SK-N-MC (cell line): ENCODE measurements at regions not wholly inside any gene's neighbourhood (a gene's known extent, or its start where the extent isn't known, plus 50 kb on each side); places are given as distances from the start of the nearest gene placed in this dataset.
"Not testable (repeated sequence)": the region's sequence is repeated elsewhere in the genome, so short reads cannot be mapped to it uniquely, and the experiment has no call there.

Source experiments
- DNase-seq: peaks from one replicate; pipeline ENCODE4 v3.0.0-alpha.2; 2011; ENCODE audit warnings: low read depth, low spot score
- H3K27ac ChIP-seq: fragments of 200-600 bp; sonication (generic); 2 replicates; pipeline ENCODE4 v1.5.1; 2016; ENCODE audit warnings: mixed run types
- H3K36me3 ChIP-seq: fragments of 200-600 bp; sonication (generic); 2 replicates; pipeline ENCODE4 v1.6.1; 2017; ENCODE audit warnings: antibody characterized with exemption, low read length, mixed read lengths; ENCODE audit not compliant: insufficient read depth
- H3K4me3 ChIP-seq: fragments of 200-600 bp; sonication (generic); 2 replicates; pipeline ENCODE4 v1.5.1; 2016
- H3K9ac ChIP-seq: fragments of 200-600 bp; sonication (generic); 2 replicates; pipeline ENCODE4 v1.8.0; 2017; ENCODE audit warnings: mixed run types, mixed read lengths; ENCODE audit not compliant: insufficient read length
- H3K9me3 ChIP-seq: fragments of 200-600 bp; sonication (generic); 2 replicates; pipeline ENCODE4 v1.6.1; 2017; ENCODE audit warnings: low read depth, mild to moderate bottlenecking, antibody characterized with exemption, low read length, moderate library complexity, mixed read lengths
- EZH2 ChIP-seq: fragments of 200-600 bp; sonication (generic); IDR thresholded peaks from one replicate; pipeline ENCODE4 v1.6.1; 2017; ENCODE audit warnings: antibody characterized with exemption
- FOXP2 ChIP-seq: optimal IDR thresholded peaks from 2 replicates; pipeline ENCODE3; 2011; ENCODE audit warnings: mild to moderate bottlenecking, moderate library complexity; ENCODE audit not compliant: insufficient read depth; ENCODE audit errors: extremely low read length, control extremely low read depth
- POLR2AphosphoS5 ChIP-seq: IDR thresholded peaks from 2 replicates; pipeline ENCODE4 v1.6.1; 2012; ENCODE audit warnings: mild to moderate bottlenecking, low read depth, low read length, borderline replicate concordance

GRCh38 chr4:71206763-71207162, 132.1 kb upstream of the SLC4A4 start:
- DNase-seq = no peak
- H3K36me3 ChIP-seq = no peaks in the 10 kb centered on the region
- no peak for TF ChIP-seq POLR2AphosphoS5
- TF ChIP-seq FOXP2 = no peak
- TF ChIP-seq EZH2 = no peak

DNA sequence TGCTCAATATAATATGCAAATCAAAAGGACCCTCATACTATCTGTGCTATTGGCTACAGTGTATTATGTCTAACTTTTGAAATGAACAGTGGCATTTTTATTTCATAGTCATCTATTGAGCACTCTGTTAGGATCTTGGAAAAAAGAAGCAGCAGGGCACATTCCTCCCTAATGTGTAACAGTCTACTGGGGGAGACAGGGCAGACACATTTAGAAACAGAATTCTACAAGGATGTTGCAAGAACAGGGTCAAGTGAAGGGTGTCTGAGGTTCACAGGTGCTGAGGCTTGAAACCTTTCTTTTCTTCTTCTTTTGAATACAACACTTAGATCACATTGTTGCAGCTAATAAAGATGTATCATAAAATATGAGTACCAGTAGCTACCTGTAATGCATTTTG, 129.7 kb upstream of the SLC4A4 start:
- Histone ChIP-seq H3K9me3 (no peaks in the 10 kb centered on the region), H3K4me3 (no peak overlapping the region), H3K27ac (no peak overlapping the region), H3K36me3 (no peaks in the 10 kb centered on the region), H3K9ac (no peak overlapping the region)
- TF ChIP-seq POLR2AphosphoS5 = no peak
- TF ChIP-seq FOXP2 = no peak
- no peak for TF ChIP-seq EZH2
- DNase-seq = no peak

More at GRCh38 chr4:71206763-71207162, 132.1 kb upstream of the SLC4A4 start:
- Histone ChIP-seq H3K4me3 (no peak overlapping the region), H3K27ac (no peak overlapping the region), H3K9me3 (no peaks in the 10 kb centered on the region), H3K9ac (no peak overlapping the region)

DNA sequence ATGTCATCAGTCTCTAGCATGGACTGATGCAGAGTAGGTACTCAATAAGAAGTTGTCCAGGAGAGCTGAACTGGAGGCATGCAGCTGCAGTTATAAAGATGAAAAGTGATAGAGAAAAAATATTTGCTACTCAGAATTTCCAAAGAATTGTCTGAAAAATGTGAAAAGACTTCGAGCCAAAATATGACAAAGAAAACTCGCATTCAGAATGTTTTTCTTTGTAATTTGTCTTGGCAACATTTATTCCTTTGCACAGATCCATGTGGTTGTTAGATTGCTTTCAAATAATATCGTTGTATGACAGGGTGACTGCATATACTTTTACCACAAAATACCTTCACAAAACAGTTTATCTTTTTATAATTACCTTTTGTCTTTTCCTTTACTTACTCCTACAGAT, 128.0 kb upstream of the SLC4A4 start:
- no peak for DNase-seq
- Histone ChIP-seq H3K4me3 (no peak overlapping the region), H3K9ac (no peak overlapping the region), H3K9me3 (no peaks in the 10 kb centered on the region), H3K36me3 (no peaks in the 10 kb centered on the region), H3K27ac (no peak overlapping the region)
- TF ChIP-seq EZH2 (no peak), POLR2AphosphoS5 (no peak), FOXP2 (no peak)

- Histone ChIP-seq H3K36me3 (no peaks in the 10 kb centered on the region), H3K27ac (no peak overlapping the region), H3K4me3 (no peak overlapping the region), H3K9ac (no peak overlapping the region), H3K9me3 (no peaks in the 10 kb centered on the region)
- no peak for TF ChIP-seq POLR2AphosphoS5
- no peak for TF ChIP-seq FOXP2
- DNase-seq = no peak
Measured at GRCh38 chr4:71211748-71212147, 127.1 kb upstream of the SLC4A4 start.

DNA sequence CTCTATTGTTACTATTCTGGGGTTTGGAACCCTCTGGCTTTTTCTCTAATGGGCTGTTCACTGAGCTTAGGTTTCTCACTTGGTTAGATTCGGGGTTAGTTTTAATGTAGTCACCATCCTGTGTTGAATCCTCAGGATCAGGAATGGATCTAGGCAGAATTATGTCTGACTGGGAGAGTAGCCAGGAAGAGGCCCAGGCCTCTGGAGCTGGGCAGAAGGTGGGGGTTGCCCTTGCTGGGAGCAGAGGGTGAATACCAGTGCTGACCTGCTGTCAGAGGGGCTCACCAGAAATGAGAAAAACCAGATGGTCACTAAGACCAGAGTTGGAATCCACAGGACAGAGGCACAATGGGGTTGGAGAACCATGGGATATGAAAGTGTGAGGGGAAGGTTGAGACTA, 126.6 kb upstream of the SLC4A4 start:
- TF ChIP-seq EZH2 (no peak), FOXP2 (no peak), POLR2AphosphoS5 (no peak)
- Histone ChIP-seq H3K36me3 (no peaks in the 10 kb centered on the region), H3K27ac (no peak overlapping the region), H3K9ac (no peak overlapping the region), H3K4me3 (no peak overlapping the region), H3K9me3 (no peaks in the 10 kb centered on the region)
- no peak for DNase-seq

DNA sequence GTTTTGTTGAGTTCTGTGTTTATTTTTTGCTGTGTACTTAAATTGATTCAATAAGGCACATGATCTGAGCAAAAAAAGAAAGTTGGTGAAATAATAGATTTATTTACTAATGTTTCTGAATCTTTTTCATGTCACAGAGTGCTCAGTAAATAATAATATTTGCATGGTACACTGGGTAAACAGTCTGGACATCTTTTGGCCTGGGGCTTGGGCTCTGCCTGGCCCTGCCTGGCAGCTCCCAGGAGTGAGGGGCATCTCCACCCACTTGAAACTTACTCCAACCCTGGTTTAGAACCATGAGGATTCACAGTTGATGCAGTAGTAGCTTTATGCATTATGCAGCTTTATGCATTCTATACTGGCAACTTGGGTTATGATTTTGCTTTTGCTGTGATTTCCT, 124.2 kb upstream of the SLC4A4 start:
- no peak for DNase-seq
- no peaks in the 10 kb centered on the region for H3K36me3 ChIP-seq
- no peaks in the 10 kb centered on the region for H3K9me3 ChIP-seq
- no peak overlapping the region for H3K27ac ChIP-seq
- TF ChIP-seq POLR2AphosphoS5 (no peak), FOXP2 (no peak), EZH2 (no peak)
- H3K4me3 ChIP-seq = no peak overlapping the region
- no peak overlapping the region for H3K9ac ChIP-seq

DNA sequence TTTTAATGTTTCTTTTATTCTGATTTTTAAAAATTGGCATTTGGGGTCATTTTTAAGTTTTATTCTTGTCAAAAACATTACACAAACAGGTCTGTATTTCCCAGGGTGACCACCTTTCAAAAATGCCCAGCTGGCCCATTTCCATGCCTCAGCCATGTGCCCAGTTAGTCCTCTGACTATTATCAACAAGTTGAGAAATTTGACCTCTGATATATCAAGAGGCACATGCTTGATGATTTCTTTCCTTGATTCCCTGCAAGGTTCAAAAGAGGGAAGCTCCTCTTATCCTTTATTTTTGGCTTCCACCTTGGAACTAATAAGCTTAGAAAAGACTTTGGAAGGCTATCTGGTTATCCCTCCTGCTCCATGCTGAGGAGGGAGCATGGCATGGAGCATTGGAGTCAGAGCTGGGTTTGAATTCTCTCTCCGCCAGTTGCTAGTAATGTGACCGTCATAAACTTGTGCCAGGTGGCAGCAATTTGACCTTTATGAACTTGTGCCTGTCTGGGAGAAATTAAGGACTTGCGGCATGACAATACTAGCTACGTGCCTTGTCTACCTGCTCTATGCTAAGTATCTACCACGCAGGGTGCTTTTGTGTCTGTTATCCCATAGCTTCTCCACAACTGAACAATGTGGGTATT, 122.4 kb upstream of the SLC4A4 start:
- Histone ChIP-seq H3K27ac (no peak overlapping the region), H3K4me3 (no peak overlapping the region), H3K9me3 (no peaks in the 10 kb centered on the region), H3K9ac (no peak overlapping the region), H3K36me3 (no peaks in the 10 kb centered on the region)
- DNase-seq = no peak
- TF ChIP-seq POLR2AphosphoS5 (no peak), EZH2 (no peak), FOXP2 (no peak)

DNA sequence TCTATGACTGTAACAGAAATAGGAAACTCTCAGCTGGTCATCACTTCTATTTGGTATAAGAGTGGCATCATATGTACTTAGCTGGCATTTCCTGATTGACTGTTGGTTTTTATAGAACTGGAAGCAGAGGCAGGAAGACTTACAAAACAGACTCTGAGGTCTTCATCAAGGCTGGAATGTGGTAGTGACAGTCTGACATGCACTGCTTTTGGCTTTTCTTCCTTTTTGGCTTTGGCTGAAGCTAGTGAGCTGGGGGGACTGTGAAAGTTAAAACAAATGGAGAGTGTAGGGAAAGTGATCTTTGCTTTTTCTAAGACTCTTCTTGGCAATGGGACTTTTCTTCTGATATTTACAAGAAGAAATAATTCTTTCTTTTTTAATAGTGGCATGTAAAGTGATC, 121.1 kb upstream of the SLC4A4 start:
- H3K4me3 ChIP-seq = no peak overlapping the region
- TF ChIP-seq FOXP2 (no peak), EZH2 (no peak), POLR2AphosphoS5 (no peak)
- no peak overlapping the region for H3K27ac ChIP-seq
- no peak for DNase-seq
- H3K9ac ChIP-seq = no peak overlapping the region
- no peaks in the 10 kb centered on the region for H3K9me3 ChIP-seq
- H3K36me3 ChIP-seq = no peaks in the 10 kb centered on the region

DNA sequence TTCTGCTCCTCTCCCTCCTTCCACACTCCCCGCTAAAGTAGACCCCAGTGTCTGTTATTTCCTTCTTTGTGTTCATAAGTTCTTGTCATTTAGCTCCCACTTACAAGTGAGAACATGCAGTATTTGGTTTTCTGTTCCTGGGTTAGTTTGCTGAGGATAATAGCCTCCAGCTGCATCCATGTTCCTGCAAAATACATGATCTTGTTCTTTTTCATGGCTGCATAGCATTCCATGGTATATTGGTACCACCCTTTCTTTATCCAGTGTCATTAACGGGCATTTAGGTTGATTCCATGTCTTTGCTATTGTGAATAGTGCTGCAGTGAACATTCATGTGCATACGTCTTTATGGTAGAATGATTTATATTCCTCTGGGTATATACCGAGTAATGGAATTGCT, 118.0 kb upstream of the SLC4A4 start:
- not testable (repeated sequence) for H3K27ac ChIP-seq, H3K9ac ChIP-seq, H3K4me3 ChIP-seq, DNase-seq, H3K9me3 ChIP-seq, H3K36me3 ChIP-seq
